HFFc6 (cell line): ENCODE measurements at regions not wholly inside any gene's neighbourhood (a gene's known extent, or its start where the extent isn't known, plus 50 kb on each side); places are given as distances from the start of the nearest gene placed in this dataset.

ENCODE experiments used
- DNase-seq: peaks from one replicate; pipeline ENCODE4 v3.0.0-alpha.2; 2018
- H3K27ac Mint-ChIP-seq: 2 replicates; pipeline ENCODE4 v1.8.0; 2020; ENCODE audit warnings: mild to moderate bottlenecking, mixed read lengths
- H3K27me3 Mint-ChIP-seq: 2 replicates; pipeline ENCODE4 v1.8.0; 2021; ENCODE audit warnings: mild to moderate bottlenecking, moderate library complexity, mixed read lengths; ENCODE audit not compliant: insufficient read depth
- H3K36me3 Mint-ChIP-seq: 2 replicates; pipeline ENCODE4 v1.8.0; 2021; ENCODE audit warnings: low read depth, mixed read lengths
- H3K4me1 Mint-ChIP-seq: 2 replicates; pipeline ENCODE4 v1.8.0; 2020; ENCODE audit warnings: low read depth, mixed read lengths
- H3K4me3 Mint-ChIP-seq: 2 replicates; pipeline ENCODE4 v1.8.0; 2020; ENCODE audit warnings: mild to moderate bottlenecking, moderate library complexity, mixed read lengths
- H3K9me3 Mint-ChIP-seq: 2 replicates; pipeline ENCODE4 v1.8.0; 2020; ENCODE audit warnings: mild to moderate bottlenecking, mixed read lengths
- TF ChIP-seq, protein P1 (sequence below): fragments of 200-600 bp; sonication (generic); IDR thresholded peaks from 2 replicates; pipeline ENCODE4 v1.5.0; 2021; ENCODE audit warnings: antibody characterized with exemption, mild to moderate bottlenecking

DNA sequence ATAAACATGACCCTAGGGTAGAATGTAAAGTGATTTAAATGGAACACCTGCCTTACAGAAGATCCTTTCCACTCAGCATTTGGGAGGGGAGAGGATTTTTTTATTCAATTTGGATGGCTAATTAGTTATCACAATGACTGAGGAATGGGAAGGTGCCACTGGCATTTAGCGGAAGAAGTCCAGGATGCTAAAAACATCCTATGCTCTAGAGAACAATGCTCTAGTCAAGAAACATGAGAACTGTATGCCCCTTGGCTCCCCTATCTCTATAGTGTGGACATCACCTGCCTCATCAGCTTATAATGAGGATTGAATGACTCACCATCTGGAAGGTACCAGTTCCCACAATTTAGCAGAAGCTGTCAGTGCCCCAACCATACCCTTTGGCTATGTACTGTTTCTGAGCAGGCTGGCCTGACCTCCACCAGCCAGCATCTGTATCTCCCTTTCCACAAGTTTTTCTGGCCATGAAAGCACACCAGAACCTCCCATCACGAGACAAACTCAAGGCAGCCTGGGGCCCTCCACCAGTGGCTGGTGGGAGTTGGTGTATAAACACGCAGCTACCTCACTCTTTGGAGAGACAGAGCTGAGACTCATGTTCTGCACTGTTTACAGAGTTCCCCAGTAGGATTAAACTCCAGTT, 109.7 kb upstream of the VASH1 start:
- TF ChIP-seq, protein P1, sequence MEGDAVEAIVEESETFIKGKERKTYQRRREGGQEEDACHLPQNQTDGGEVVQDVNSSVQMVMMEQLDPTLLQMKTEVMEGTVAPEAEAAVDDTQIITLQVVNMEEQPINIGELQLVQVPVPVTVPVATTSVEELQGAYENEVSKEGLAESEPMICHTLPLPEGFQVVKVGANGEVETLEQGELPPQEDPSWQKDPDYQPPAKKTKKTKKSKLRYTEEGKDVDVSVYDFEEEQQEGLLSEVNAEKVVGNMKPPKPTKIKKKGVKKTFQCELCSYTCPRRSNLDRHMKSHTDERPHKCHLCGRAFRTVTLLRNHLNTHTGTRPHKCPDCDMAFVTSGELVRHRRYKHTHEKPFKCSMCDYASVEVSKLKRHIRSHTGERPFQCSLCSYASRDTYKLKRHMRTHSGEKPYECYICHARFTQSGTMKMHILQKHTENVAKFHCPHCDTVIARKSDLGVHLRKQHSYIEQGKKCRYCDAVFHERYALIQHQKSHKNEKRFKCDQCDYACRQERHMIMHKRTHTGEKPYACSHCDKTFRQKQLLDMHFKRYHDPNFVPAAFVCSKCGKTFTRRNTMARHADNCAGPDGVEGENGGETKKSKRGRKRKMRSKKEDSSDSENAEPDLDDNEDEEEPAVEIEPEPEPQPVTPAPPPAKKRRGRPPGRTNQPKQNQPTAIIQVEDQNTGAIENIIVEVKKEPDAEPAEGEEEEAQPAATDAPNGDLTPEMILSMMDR, result no peak
- no peak overlapping the region for H3K27ac Mint-ChIP-seq
- H3K4me3 Mint-ChIP-seq, result no peak overlapping the region
- no peaks in the 10 kb centered on the region; the same call in 1 of the 2 replicates for H3K9me3 Mint-ChIP-seq
- no peaks in the 10 kb centered on the region for H3K36me3 Mint-ChIP-seq
- peaks cover 18% of the 10 kb centered on the region for H3K27me3 Mint-ChIP-seq
- no peak for DNase-seq
- H3K4me1 Mint-ChIP-seq, result no peaks in the 10 kb centered on the region

DNA sequence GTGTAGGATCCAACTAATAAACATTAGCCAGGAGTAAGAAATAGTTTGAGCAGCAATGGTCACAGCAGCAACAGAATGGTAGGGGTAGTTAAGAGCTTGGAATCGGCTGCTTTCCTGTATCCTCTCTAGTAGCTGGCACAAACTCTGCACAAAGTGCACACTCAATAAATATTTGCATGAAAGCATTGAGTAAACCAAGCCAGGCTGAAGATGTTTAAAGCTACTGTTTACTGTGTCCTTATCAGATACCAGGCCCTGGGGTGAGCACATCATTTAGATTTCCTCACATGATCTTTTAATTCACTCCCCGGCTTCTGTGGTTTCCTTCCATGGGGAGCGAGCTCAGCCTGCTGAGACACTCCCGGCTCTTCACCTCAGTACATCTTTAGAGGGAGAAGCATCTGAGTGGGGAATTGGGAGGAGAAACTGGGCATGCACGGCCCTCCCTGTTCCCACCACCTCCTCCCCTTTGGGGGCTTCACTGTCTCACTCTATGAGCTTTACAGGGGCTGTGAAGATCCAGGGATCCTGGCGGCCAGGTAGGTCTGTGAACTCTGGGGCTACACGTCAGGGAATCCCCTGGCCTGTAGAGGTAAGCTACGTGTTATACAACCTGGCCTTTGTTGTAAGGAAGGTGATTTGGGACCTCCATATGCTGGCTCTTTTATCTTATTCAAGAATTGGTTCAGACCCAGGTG, 107.2 kb upstream of the VASH1 start:
- DNase-seq, result no peak
- TF ChIP-seq, protein P1, result no peak
- Mint-ChIP-seq H3K36me3 (no peaks in the 10 kb centered on the region), H3K4me1 (no peaks in the 10 kb centered on the region), H3K27ac (no peak overlapping the region), H3K9me3 (peaks cover 13% of the 10 kb centered on the region), H3K4me3 (no peak overlapping the region), H3K27me3 (peaks cover 20% of the 10 kb centered on the region)

DNA sequence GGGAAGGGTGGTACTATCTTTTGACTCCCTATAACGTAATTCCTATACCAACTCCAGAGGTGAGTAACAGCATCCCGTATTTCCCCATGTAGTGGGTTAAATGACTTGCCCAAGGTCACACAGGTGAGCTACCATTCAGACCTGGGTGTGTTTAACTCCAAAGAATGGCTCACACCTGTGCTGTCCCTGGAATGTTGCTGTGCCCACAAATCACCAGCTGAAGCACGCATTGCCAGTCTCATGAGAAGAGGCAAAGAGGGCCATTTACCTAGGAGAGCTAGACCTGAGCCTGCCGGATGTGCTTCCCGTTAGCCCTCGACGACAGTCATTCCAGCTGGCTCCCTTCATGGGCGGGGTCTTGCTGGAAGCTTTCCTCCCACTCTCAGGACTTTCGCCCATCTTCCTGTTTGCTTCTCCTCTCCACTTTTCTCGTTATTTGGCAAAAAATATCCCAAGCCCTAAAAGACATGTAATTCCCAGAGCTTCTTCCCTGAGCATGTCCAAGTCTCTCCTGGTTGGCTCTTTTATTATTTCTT, 106.6 kb upstream of the VASH1 start:
- peaks cover 20% of the 10 kb centered on the region for H3K27me3 Mint-ChIP-seq
- no peaks in the 10 kb centered on the region for H3K4me1 Mint-ChIP-seq

GRCh38 chr14:76655331-76655730, 105.9 kb upstream of the VASH1 start:
- DNase-seq, result no peak
- H3K4me1 Mint-ChIP-seq, result no peaks in the 10 kb centered on the region
- no peaks in the 10 kb centered on the region for H3K36me3 Mint-ChIP-seq
- peaks cover 17% of the 10 kb centered on the region for H3K9me3 Mint-ChIP-seq
- H3K27ac Mint-ChIP-seq, result no peak overlapping the region
- no peak overlapping the region for H3K4me3 Mint-ChIP-seq
- TF ChIP-seq, protein P1, result no peak
- H3K27me3 Mint-ChIP-seq, result peaks cover 17% of the 10 kb centered on the region

More for the DNA sequence above, 106.6 kb upstream of the VASH1 start:
- H3K27ac Mint-ChIP-seq, result no peak overlapping the region
- TF ChIP-seq, protein P1, result no peak
- no peaks in the 10 kb centered on the region for H3K36me3 Mint-ChIP-seq
- DNase-seq, result no peak
- H3K4me3 Mint-ChIP-seq, result no peak overlapping the region
- H3K9me3 Mint-ChIP-seq, result peaks cover 17% of the 10 kb centered on the region

DNA sequence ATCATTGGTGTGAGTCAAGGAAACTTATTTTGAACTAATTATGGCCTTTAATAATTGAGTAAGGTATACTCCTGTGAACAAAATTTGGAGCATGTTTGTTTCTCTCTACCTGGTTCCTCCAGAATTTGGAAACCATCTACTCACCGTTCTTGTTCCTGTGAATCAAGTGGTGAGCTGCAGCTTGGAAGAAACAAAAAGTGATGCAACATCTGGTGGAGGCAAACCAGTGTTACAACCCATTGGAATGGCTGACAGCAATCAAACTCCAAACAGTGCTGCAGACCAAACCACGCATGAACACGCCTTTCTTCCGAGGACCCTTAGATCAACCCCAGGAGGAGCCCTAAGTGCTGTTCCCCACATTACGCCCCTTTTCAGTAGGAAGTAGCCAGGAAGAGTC, 104.7 kb upstream of the VASH1 start:
- DNase-seq, result no peak
- H3K4me3 Mint-ChIP-seq, result no peak overlapping the region
- no peaks in the 10 kb centered on the region for H3K36me3 Mint-ChIP-seq
- TF ChIP-seq, protein P1, result no peak
- H3K4me1 Mint-ChIP-seq, result no peaks in the 10 kb centered on the region
- H3K27ac Mint-ChIP-seq, result no peak overlapping the region
- peaks cover 17% of the 10 kb centered on the region for H3K9me3 Mint-ChIP-seq
- H3K27me3 Mint-ChIP-seq, result peaks cover 15% of the 10 kb centered on the region
